ENCODE measurements at regions not wholly inside any gene's neighbourhood (a gene's known extent, or its start where the extent isn't known, plus 50 kb on each side); places are given as distances from the start of the nearest gene placed in this dataset.
A peak's percentile ranks its signal among the peaks of the same experiment; 100 is the strongest.

DNA sequence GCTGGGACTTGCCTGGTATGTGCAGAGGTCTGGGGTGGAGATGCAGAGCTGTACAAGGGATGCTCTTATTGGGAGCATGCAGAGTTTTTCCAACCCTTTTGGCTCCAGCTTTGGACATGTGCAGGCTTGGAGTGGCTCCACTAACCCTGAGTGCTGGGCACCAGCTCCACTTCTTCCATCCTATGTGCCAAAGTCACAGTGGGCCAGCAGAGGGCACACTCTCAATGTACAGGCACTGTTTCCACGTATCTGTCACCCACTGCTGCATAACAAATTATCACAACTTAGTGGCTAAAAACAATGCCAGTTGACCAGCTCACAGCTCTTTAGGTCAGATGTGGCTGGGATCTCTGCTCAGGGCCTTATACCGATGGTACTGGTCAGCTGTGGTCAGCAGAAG is 631.8 kb downstream of the AJAP1 start (continued):
- no peak for TF ChIP-seq EZH2 (IDR thresholded peaks at IDR 0.05; ENCODE audit: low read depth, unreplicated experiment)

DNA sequence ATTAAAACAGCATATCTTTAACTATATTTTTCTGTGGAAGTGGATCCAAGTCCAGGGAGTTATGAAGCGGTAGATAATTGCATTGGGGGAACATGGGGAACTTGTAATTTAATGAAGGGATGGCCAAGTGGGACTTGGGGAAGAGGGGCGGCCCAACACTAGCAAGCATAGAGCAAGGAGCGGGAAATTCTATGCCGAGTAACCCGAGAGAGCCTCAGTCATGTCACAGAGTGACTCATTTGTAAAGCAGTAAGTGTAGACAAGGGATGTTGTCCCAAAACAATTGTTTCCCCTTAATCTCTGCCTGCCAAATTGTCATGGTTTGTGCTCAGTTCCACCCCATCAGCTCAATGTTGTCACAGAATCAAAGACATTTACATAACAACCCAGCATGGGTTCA is 620.1 kb downstream of the AJAP1 start:
- H3K27ac ChIP-seq (ENCODE audit: low read depth) = no peak overlapping the region
- H3F3A ChIP-seq (replicated peaks; ENCODE audit: low read depth) = no peaks in the 10 kb centered on the region
- no peaks in the 10 kb centered on the region for H4K20me1 ChIP-seq (replicated peaks; ENCODE audit: insufficient read depth)
- no peak overlapping the region for H3K4me2 ChIP-seq
- H3K4me1 Mint-ChIP-seq = peaks cover 16% of the 10 kb centered on the region
- peaks cover 3% of the 10 kb centered on the region; the same call in 1 of the 2 replicates for H3K36me3 ChIP-seq (ENCODE audit: insufficient read depth)
- no peak overlapping the region for H2AFZ ChIP-seq
- H3K79me2 ChIP-seq (replicated peaks; ENCODE audit: insufficient read depth) = no peaks in the 10 kb centered on the region
- H3K27ac Mint-ChIP-seq = no peak overlapping the region
- H3K36me3 Mint-ChIP-seq (ENCODE audit: low read depth) = no peaks in the 10 kb centered on the region; the same call in 2 of the 3 replicates
- peaks cover 5% of the 10 kb centered on the region for H3K9me3 Mint-ChIP-seq
- H3K4me1 ChIP-seq (ENCODE audit: insufficient read depth) = no peaks in the 10 kb centered on the region
- no peak overlapping the region for H3K4me3 ChIP-seq
- ATAC-seq = peak; percentile 35; the same call in 2 of the 3 replicates
- no peaks in the 10 kb centered on the region for H3K27me3 ChIP-seq (ENCODE audit: insufficient read depth)
- no peak overlapping the region for H3K4me3 Mint-ChIP-seq
- no peak for DNase-seq (ENCODE audit: low spot score)
- TF ChIP-seq, protein P1, sequence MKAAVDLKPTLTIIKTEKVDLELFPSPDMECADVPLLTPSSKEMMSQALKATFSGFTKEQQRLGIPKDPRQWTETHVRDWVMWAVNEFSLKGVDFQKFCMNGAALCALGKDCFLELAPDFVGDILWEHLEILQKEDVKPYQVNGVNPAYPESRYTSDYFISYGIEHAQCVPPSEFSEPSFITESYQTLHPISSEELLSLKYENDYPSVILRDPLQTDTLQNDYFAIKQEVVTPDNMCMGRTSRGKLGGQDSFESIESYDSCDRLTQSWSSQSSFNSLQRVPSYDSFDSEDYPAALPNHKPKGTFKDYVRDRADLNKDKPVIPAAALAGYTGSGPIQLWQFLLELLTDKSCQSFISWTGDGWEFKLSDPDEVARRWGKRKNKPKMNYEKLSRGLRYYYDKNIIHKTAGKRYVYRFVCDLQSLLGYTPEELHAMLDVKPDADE (IDR thresholded peaks at IDR 0.05) = no peak
- TF ChIP-seq EZH2phosphoT487 (IDR thresholded peaks at IDR 0.05; ENCODE audit: unreplicated experiment) = no peak
- TF ChIP-seq STAT1 (IDR thresholded peaks at IDR 0.05; ENCODE audit: unreplicated experiment) = no peak
- no peak for TF ChIP-seq NANOG (IDR thresholded peaks at IDR 0.05; ENCODE audit: borderline replicate concordance)
- no peak for TF ChIP-seq EZH2 (IDR thresholded peaks at IDR 0.05; ENCODE audit: low read depth, unreplicated experiment)
- TF ChIP-seq, protein P2, sequence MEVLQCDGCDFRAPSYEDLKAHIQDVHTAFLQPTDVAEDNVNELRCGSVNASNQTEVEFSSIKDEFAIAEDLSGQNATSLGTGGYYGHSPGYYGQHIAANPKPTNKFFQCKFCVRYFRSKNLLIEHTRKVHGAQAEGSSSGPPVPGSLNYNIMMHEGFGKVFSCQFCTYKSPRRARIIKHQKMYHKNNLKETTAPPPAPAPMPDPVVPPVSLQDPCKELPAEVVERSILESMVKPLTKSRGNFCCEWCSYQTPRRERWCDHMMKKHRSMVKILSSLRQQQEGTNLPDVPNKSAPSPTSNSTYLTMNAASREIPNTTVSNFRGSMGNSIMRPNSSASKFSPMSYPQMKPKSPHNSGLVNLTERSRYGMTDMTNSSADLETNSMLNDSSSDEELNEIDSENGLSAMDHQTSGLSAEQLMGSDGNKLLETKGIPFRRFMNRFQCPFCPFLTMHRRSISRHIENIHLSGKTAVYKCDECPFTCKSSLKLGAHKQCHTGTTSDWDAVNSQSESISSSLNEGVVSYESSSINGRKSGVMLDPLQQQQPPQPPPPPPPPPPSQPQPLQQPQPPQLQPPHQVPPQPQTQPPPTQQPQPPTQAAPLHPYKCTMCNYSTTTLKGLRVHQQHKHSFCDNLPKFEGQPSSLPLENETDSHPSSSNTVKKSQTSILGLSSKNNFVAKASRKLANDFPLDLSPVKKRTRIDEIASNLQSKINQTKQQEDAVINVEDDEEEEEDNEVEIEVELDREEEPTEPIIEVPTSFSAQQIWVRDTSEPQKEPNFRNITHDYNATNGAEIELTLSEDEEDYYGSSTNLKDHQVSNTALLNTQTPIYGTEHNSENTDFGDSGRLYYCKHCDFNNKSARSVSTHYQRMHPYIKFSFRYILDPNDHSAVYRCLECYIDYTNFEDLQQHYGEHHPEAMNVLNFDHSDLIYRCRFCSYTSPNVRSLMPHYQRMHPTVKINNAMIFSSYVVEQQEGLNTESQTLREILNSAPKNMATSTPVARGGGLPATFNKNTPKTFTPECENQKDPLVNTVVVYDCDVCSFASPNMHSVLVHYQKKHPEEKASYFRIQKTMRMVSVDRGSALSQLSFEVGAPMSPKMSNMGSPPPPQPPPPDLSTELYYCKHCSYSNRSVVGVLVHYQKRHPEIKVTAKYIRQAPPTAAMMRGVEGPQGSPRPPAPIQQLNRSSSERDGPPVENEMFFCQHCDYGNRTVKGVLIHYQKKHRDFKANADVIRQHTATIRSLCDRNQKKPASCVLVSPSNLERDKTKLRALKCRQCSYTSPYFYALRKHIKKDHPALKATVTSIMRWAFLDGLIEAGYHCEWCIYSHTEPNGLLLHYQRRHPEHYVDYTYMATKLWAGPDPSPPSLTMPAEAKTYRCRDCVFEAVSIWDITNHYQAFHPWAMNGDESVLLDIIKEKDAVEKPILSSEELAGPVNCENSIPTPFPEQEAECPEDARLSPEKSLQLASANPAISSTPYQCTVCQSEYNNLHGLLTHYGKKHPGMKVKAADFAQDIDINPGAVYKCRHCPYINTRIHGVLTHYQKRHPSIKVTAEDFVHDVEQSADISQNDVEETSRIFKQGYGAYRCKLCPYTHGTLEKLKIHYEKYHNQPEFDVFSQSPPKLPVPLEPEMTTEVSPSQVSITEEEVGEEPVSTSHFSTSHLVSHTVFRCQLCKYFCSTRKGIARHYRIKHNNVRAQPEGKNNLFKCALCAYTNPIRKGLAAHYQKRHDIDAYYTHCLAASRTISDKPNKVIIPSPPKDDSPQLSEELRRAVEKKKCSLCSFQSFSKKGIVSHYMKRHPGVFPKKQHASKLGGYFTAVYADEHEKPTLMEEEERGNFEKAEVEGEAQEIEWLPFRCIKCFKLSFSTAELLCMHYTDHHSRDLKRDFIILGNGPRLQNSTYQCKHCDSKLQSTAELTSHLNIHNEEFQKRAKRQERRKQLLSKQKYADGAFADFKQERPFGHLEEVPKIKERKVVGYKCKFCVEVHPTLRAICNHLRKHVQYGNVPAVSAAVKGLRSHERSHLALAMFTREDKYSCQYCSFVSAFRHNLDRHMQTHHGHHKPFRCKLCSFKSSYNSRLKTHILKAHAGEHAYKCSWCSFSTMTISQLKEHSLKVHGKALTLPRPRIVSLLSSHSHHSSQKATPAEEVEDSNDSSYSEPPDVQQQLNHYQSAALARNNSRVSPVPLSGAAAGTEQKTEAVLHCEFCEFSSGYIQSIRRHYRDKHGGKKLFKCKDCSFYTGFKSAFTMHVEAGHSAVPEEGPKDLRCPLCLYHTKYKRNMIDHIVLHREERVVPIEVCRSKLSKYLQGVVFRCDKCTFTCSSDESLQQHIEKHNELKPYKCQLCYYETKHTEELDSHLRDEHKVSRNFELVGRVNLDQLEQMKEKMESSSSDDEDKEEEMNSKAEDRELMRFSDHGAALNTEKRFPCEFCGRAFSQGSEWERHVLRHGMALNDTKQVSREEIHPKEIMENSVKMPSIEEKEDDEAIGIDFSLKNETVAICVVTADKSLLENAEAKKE (CRISPR knock-in tag; IDR thresholded peaks at IDR 0.05) = no peak
- TF ChIP-seq, protein P3, sequence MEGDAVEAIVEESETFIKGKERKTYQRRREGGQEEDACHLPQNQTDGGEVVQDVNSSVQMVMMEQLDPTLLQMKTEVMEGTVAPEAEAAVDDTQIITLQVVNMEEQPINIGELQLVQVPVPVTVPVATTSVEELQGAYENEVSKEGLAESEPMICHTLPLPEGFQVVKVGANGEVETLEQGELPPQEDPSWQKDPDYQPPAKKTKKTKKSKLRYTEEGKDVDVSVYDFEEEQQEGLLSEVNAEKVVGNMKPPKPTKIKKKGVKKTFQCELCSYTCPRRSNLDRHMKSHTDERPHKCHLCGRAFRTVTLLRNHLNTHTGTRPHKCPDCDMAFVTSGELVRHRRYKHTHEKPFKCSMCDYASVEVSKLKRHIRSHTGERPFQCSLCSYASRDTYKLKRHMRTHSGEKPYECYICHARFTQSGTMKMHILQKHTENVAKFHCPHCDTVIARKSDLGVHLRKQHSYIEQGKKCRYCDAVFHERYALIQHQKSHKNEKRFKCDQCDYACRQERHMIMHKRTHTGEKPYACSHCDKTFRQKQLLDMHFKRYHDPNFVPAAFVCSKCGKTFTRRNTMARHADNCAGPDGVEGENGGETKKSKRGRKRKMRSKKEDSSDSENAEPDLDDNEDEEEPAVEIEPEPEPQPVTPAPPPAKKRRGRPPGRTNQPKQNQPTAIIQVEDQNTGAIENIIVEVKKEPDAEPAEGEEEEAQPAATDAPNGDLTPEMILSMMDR (conservative IDR thresholded peaks at IDR 0.05; ENCODE audit: low read depth in 2 of 2) = no peak
- TF ChIP-seq CREB1 (CRISPR knock-in tag; IDR thresholded peaks at IDR 0.05; ENCODE audit: low read depth) = no peak
- no peaks in the 10 kb centered on the region for H3K9me2 ChIP-seq (ENCODE audit: insufficient read depth)
- peaks cover 13% of the 10 kb centered on the region for H3K27me3 Mint-ChIP-seq (ENCODE audit: insufficient read depth, low read depth, poor library complexity)
